Liver (tissue), 8 donors: ENCODE measurements at regions not wholly inside any gene's neighbourhood (a gene's known extent, or its start where the extent isn't known, plus 50 kb on each side); places are given as distances from the start of the nearest gene placed in this dataset.

Source experiments
- DNase-seq: peaks from one replicate; pipeline ENCODE4 v3.0.0-alpha.2; 2017; ENCODE audit warnings: low spot score
- H3K27ac ChIP-seq, 2 donors: one replicate each; pipeline ENCODE4 v1.7.0; 2013; ENCODE audit warnings: inconsistent platforms in 2 of 2, low read length in 2 of 2, control low read depth in 1 of 2, low read depth in 1 of 2, mild to moderate bottlenecking in 1 of 2
- H3K27me3 ChIP-seq, 4 donors: one replicate each; pipeline versions ENCODE4 v1.6.1 to v1.7.0; 2013; ENCODE audit warnings: low read length in 3 of 4, inconsistent platforms in 1 of 4, mild to moderate bottlenecking in 1 of 4, moderate library complexity in 1 of 4; ENCODE audit not compliant: control insufficient read depth in 4 of 4, insufficient read depth in 4 of 4
- H3K36me3 ChIP-seq, 4 donors: one replicate each; pipeline versions ENCODE4 v1.6.1 to v1.7.0; 2013; ENCODE audit warnings: low read length in 3 of 4, mild to moderate bottlenecking in 3 of 4, low read depth in 1 of 4, moderate library complexity in 1 of 4; ENCODE audit not compliant: control insufficient read depth in 4 of 4, insufficient read depth in 3 of 4
- H3K4me1 ChIP-seq, 4 donors: one replicate each; pipeline versions ENCODE4 v1.6.1 to v1.7.0; 2013; ENCODE audit warnings: low read length in 3 of 4, mild to moderate bottlenecking in 3 of 4, moderate library complexity in 1 of 4; ENCODE audit not compliant: control insufficient read depth in 4 of 4, insufficient read depth in 4 of 4
- H3K4me3 ChIP-seq, 3 donors: one replicate each; pipeline versions ENCODE4 v1.6.1 to v1.7.0; 2013; ENCODE audit warnings: low read length in 3 of 3, control low read depth in 1 of 3, low read depth in 1 of 3, mild to moderate bottlenecking in 1 of 3
- H3K9ac ChIP-seq, 2 donors: one replicate each; pipeline ENCODE4 v1.7.0; 2013; ENCODE audit warnings: low read length in 2 of 2, mild to moderate bottlenecking in 2 of 2, moderate library complexity in 2 of 2, control low read depth in 1 of 2, low read depth in 1 of 2
- H3K9me3 ChIP-seq, 4 donors: one replicate each; pipeline versions ENCODE4 v1.6.1 to v1.7.0; 2013; ENCODE audit warnings: low read length in 3 of 4; ENCODE audit not compliant: control insufficient read depth in 4 of 4
- ATF3 ChIP-seq: IDR thresholded peaks from 2 replicates; pipeline ENCODE4 v1.6.1; 2016; ENCODE audit warnings: antibody characterized with exemption
- CTCF ChIP-seq: fragments of 150-350 bp; IDR thresholded peaks from 2 replicates; pipeline ENCODE4 v1.5.1; 2017; ENCODE audit warnings: improper control_type of control experiment, low read depth, low read length; ENCODE audit not compliant: missing input control
- EGR1 ChIP-seq, 2 donors: IDR thresholded peaks; 2 replicates each; pipeline ENCODE4 v1.6.1; 2016 to 2018; ENCODE audit warnings: antibody characterized with exemption in 2 of 2, low read depth in 2 of 2
- FOXA1 ChIP-seq: IDR thresholded peaks from 2 replicates; pipeline ENCODE4 v1.6.1; 2016; ENCODE audit warnings: antibody characterized with exemption
- FOXA2 ChIP-seq: IDR thresholded peaks from 2 replicates; pipeline ENCODE4 v1.6.1; 2016; ENCODE audit warnings: antibody characterized with exemption
- GABPA ChIP-seq, 2 donors: IDR thresholded peaks in 1 of 2; conservative IDR thresholded peaks in 1 of 2; 2 replicates each; pipeline ENCODE4 v1.6.1; 2016; ENCODE audit warnings: antibody characterized with exemption in 2 of 2, mild to moderate bottlenecking in 1 of 2, moderate library complexity in 1 of 2
- HNF4A ChIP-seq, 2 donors: conservative IDR thresholded peaks; 2 replicates each; pipeline ENCODE4 v1.6.1; 2016; ENCODE audit warnings: antibody characterized with exemption in 2 of 2, mild to moderate bottlenecking in 2 of 2
- HNF4G ChIP-seq: IDR thresholded peaks from 2 replicates; pipeline ENCODE4 v1.6.1; 2016; ENCODE audit warnings: antibody characterized with exemption
- JUND ChIP-seq, 2 donors: IDR thresholded peaks; 2 replicates each; pipeline ENCODE4 v1.6.1; 2016; ENCODE audit warnings: antibody characterized with exemption in 2 of 2
- MAX ChIP-seq: IDR thresholded peaks from 2 replicates; pipeline ENCODE4 v1.6.1; 2016; ENCODE audit warnings: antibody characterized with exemption
- NR2F2 ChIP-seq: IDR thresholded peaks from 2 replicates; pipeline ENCODE4 v1.6.1; 2016; ENCODE audit warnings: antibody characterized with exemption
- RAD21 ChIP-seq, 2 donors: IDR thresholded peaks; 2 replicates each; pipeline ENCODE4 v1.6.1; 2016; ENCODE audit warnings: antibody characterized with exemption in 2 of 2, mild to moderate bottlenecking in 2 of 2
- REST ChIP-seq: IDR thresholded peaks from 2 replicates; pipeline ENCODE4 v1.6.1; 2016; ENCODE audit warnings: antibody characterized with exemption, mild to moderate bottlenecking
- RXRA ChIP-seq, 2 donors: IDR thresholded peaks; 2 replicates each; pipeline ENCODE4 v1.6.1; 2017 to 2018; ENCODE audit warnings: antibody characterized with exemption in 2 of 2, mild to moderate bottlenecking in 1 of 2
- SP1 ChIP-seq: IDR thresholded peaks from 2 replicates; pipeline ENCODE4 v1.6.1; 2018; ENCODE audit warnings: antibody characterized with exemption, mild to moderate bottlenecking
- TAF1 ChIP-seq: conservative IDR thresholded peaks from 2 replicates; pipeline ENCODE4 v1.6.1; 2016; ENCODE audit warnings: antibody characterized with exemption, mild to moderate bottlenecking
- YY1 ChIP-seq: IDR thresholded peaks from 2 replicates; pipeline ENCODE4 v1.6.1; 2016; ENCODE audit warnings: antibody characterized with exemption, mild to moderate bottlenecking
- ZBTB33 ChIP-seq: IDR thresholded peaks from 2 replicates; pipeline ENCODE4 v1.6.1; 2016; ENCODE audit warnings: antibody characterized with exemption
- WGBS: extraction: QIAGEN DNeasy Blood & Tissue Kit; methylation state at CpG from one replicate; pipeline ENCODE4 v1.1.7; 2013; 5-methylcytosine and 5-hydroxymethylcytosine counted together
- donor health status: healthy.
- donor health status: healthy.
- donor health status: healthy.
- donor health status: healthy.
- donor health status: healthy.

- H3K4me1 ChIP-seq = peaks cover 0 to 6% (median 0%) of the 10 kb centered on the region in 4 donors
- no peak overlapping the region for H3K4me3 ChIP-seq
- peak; percentile 98 to 99 for TF ChIP-seq HNF4A (conservative IDR thresholded peaks at IDR 0.05)
- no peak for TF ChIP-seq EGR1 (IDR thresholded peaks at IDR 0.05; ENCODE audit: low read depth in 2 of 2)
- no peak for TF ChIP-seq FOXA1
- TF ChIP-seq ATF3 = peak; percentile 56
- TF ChIP-seq JUND (IDR thresholded peaks at IDR 0.05) = peak in 1 of 2 donors; percentile 44
- peak; percentile 54 for TF ChIP-seq FOXA2
- peak; percentile 34 for TF ChIP-seq SP1
- peak; percentile 70 for TF ChIP-seq HNF4G
- TF ChIP-seq RXRA (IDR thresholded peaks at IDR 0.05) = peak in 1 of 2 donors; percentile 33
- peak; percentile 11 for TF ChIP-seq MAX
- H3K27ac ChIP-seq = no peak overlapping the region
- WGBS = 30% methylated on average over 2 of the region's 2 CpGs
- DNase-seq = no peak
- H3K9me3 ChIP-seq = no peaks in the 10 kb centered on the region
- H3K9ac ChIP-seq = no peak overlapping the region
- H3K36me3 ChIP-seq = no peaks in the 10 kb centered on the region
- no peaks in the 10 kb centered on the region for H3K27me3 ChIP-seq
These were observed 2197.0 kb upstream of the RAG2 start for GRCh38 chr11:38795027-38795426.

GRCh38 chr11:38791346-38791961 is 2193.4 kb upstream of the RAG2 start:
- DNase-seq = no peak
- no peak overlapping the region for H3K9ac ChIP-seq

More at GRCh38 chr11:38791346-38791961, 2193.4 kb upstream of the RAG2 start:
- 28% methylated on average over 4 of the region's 4 CpGs for WGBS
- Histone ChIP-seq H3K4me1 (peaks cover 0 to 6% (median 0%) of the 10 kb centered on the region in 4 donors), H3K4me3 (no peak overlapping the region), H3K27me3 (no peaks in the 10 kb centered on the region), H3K9me3 (no peaks in the 10 kb centered on the region), H3K36me3 (no peaks in the 10 kb centered on the region), H3K27ac (no peak overlapping the region)
- no peak for TF ChIP-seq SP1
- TF ChIP-seq GABPA (IDR thresholded peaks at IDR 0.05 in 1 of 2, conservative IDR thresholded peaks at IDR 0.05 in 1 of 2) = no peak
- no peak for TF ChIP-seq YY1
- peak; percentile 73 for TF ChIP-seq CTCF
- no peak for TF ChIP-seq NR2F2
- no peak for TF ChIP-seq TAF1
- TF ChIP-seq MAX = no peak
- no peak for TF ChIP-seq FOXA1
- no peak for TF ChIP-seq RXRA (IDR thresholded peaks at IDR 0.05)
- peak; percentile 88 to 91 for TF ChIP-seq RAD21 (IDR thresholded peaks at IDR 0.05)
- TF ChIP-seq REST = no peak
- no peak for TF ChIP-seq ZBTB33
- no peak for TF ChIP-seq EGR1 (IDR thresholded peaks at IDR 0.05; ENCODE audit: low read depth in 2 of 2)
